DMS153 treated with DMSO at 0.1 percent for 48 hours (cell line): ENCODE measurements at regions not wholly inside any gene's neighbourhood (a gene's known extent, or its start where the extent isn't known, plus 50 kb on each side); places are given as distances from the start of the nearest gene placed in this dataset.
A peak's percentile ranks its signal among the peaks of the same experiment; 100 is the strongest.

Source experiments
- DNase-seq: peaks from one replicate; lab custom pipeline; 2025; ENCODE audit not compliant: unreplicated experiment; lab: John Stamatoyannopoulos, UW

- no peak for DNase-seq
Observed at GRCh38 chr13:109604894-109605293, 181.5 kb downstream of the IRS2 start.

GRCh38 chr13:109602356-109602755 lies 184.0 kb downstream of the IRS2 start:
- DNase-seq = no peak

GRCh38 chr13:109599901-109600657 lies 186.3 kb downstream of the IRS2 start:
- DNase-seq = no peak

GRCh38 chr13:109595471-109595870 lies 190.9 kb downstream of the IRS2 start:
- no peak for DNase-seq

GRCh38 chr13:109593230-109593629 lies 193.2 kb downstream of the IRS2 start:
- no peak for DNase-seq

GRCh38 chr13:109592770-109593169 lies 193.6 kb downstream of the IRS2 start:
- DNase-seq = no peak

- no peak for DNase-seq
Observed at GRCh38 chr13:109587689-109588088, 198.7 kb downstream of the IRS2 start.

- DNase-seq = no peak
Observed at GRCh38 chr13:109586509-109587346, 199.7 kb downstream of the IRS2 start.

GRCh38 chr13:109584844-109585361 lies 201.5 kb downstream of the IRS2 start:
- DNase-seq = no peak

- no peak for DNase-seq
Observed at GRCh38 chr13:109577191-109577700, 209.1 kb downstream of the IRS2 start.

GRCh38 chr13:109576331-109576813 lies 210.0 kb downstream of the IRS2 start:
- peak; percentile 9 for DNase-seq

GRCh38 chr13:109575821-109576220 lies 210.6 kb downstream of the IRS2 start:
- DNase-seq = no peak

GRCh38 chr13:109572389-109572788 lies 214.0 kb downstream of the IRS2 start:
- no peak for DNase-seq

GRCh38 chr13:109569958-109570711 lies 216.2 kb downstream of the IRS2 start:
- no peak for DNase-seq

- no peak for DNase-seq
Observed at GRCh38 chr13:109568339-109568818, 218.0 kb downstream of the IRS2 start.

- no peak for DNase-seq
Observed at GRCh38 chr13:109567315-109567714, 219.1 kb downstream of the IRS2 start.

- no peak for DNase-seq
Observed at GRCh38 chr13:109565877-109566276, 220.5 kb downstream of the IRS2 start.

GRCh38 chr13:109548374-109548773 lies 238.0 kb downstream of the IRS2 start:
- no peak for DNase-seq

GRCh38 chr13:109547942-109548341 lies 238.4 kb downstream of the IRS2 start:
- DNase-seq = no peak

GRCh38 chr13:109545931-109546330 lies 240.5 kb downstream of the IRS2 start:
- DNase-seq = no peak

GRCh38 chr13:109541081-109541480 lies 245.3 kb downstream of the IRS2 start:
- DNase-seq = no peak
